22Rv1 (cell line): ENCODE measurements at regions not wholly inside any gene's neighbourhood (a gene's known extent, or its start where the extent isn't known, plus 50 kb on each side); places are given as distances from the start of the nearest gene placed in this dataset.

ENCODE experiments used
- H3K27ac ChIP-seq: fragments of 450-650 bp; 2 replicates; pipeline ENCODE4 v1.5.1; 2017
- ZFX ChIP-seq: fragments of 450-650 bp; IDR thresholded peaks from 2 replicates; pipeline ENCODE4 v1.6.1; 2017; ENCODE audit warnings: antibody characterized with exemption, borderline replicate concordance
- TF ChIP-seq, protein P1 (sequence below): fragments of 450-650 bp; IDR thresholded peaks from 2 replicates; pipeline ENCODE4 v1.5.1; 2017; ENCODE audit warnings: mild to moderate bottlenecking

DNA sequence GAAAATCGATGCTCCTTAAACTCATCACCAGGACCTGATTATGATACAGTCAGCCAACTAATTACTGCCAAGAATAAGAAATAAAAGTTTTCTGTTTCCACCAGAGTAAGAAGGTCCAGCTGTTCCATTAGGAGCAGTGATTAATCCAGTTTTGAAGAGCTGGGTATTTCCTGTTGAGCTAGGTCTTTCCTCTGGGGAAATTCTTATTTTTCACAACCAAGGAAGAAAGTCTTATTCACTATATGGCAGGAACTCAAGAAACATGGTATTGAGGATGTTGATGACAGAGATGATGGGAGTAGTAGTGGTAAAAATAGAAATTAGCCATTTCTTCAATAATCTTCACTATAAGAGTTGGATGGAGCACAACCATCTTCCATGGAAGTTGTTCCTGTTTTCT lies 374.6 kb upstream of the RUNX1 start:
- no peak overlapping the region for H3K27ac ChIP-seq
- TF ChIP-seq, protein P1, sequence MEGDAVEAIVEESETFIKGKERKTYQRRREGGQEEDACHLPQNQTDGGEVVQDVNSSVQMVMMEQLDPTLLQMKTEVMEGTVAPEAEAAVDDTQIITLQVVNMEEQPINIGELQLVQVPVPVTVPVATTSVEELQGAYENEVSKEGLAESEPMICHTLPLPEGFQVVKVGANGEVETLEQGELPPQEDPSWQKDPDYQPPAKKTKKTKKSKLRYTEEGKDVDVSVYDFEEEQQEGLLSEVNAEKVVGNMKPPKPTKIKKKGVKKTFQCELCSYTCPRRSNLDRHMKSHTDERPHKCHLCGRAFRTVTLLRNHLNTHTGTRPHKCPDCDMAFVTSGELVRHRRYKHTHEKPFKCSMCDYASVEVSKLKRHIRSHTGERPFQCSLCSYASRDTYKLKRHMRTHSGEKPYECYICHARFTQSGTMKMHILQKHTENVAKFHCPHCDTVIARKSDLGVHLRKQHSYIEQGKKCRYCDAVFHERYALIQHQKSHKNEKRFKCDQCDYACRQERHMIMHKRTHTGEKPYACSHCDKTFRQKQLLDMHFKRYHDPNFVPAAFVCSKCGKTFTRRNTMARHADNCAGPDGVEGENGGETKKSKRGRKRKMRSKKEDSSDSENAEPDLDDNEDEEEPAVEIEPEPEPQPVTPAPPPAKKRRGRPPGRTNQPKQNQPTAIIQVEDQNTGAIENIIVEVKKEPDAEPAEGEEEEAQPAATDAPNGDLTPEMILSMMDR, result no peak
- TF ChIP-seq ZFX, result no peak

DNA sequence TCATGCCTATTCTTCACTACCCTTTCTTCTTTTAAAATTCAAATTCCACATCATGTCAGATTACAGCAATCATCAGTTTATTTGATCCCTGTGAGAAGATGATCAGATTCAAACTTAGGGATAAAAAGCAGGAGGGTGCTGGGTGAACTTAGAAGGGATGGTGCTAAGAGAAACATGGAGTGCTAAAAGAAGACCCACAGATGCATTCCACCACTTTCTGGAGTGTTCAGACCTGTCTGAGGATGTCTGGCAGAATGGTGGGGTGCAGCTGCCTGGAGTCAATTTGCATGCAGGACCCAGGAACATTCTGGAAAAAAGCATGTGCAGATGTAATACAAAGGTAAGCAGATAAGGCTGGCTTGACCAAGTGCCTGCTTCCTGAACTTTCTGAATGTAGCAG lies 372.9 kb upstream of the RUNX1 start:
- TF ChIP-seq, protein P1, result no peak
- H3K27ac ChIP-seq, result no peak overlapping the region

DNA sequence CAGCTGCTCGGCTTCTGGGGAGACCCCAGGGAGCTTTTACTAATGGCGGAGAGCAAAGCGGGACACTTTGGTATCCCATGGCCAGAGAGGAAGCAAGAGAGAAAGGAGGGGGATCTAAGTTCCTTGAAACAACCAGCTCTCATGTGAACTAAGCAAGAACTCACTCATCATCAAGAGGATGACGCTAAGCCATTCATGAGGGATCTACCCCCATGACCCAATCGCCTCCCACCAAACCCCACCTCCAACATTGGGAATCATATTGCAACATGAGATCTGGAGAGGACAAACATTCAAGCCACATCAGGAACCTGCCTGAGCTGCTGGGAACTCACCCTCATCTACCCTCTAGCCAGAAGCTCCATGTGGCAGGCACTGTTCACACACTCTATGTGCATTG lies 372.1 kb upstream of the RUNX1 start:
- no peak overlapping the region for H3K27ac ChIP-seq
- TF ChIP-seq, protein P1, result no peak
- TF ChIP-seq ZFX, result no peak

DNA sequence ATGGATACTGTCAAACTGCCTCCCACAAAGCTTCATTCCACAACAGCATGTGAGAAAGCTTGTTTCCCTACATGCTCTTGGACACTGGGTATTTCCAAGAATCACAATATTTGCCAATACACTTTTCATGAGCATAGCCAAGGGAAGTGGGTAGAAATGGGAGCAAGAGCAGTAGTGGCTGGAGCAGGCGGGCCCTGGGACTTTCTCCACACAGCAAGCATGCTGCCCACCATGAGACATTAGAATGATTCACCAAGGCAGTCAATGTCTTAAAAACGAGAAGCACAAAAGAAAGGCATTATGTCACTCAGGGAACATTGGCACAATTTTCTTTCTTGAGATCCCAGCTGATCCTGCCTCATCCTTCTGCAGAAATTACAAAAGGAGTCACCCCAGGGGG lies 371.6 kb upstream of the RUNX1 start:
- H3K27ac ChIP-seq, result no peak overlapping the region
- TF ChIP-seq, protein P1, result no peak

DNA sequence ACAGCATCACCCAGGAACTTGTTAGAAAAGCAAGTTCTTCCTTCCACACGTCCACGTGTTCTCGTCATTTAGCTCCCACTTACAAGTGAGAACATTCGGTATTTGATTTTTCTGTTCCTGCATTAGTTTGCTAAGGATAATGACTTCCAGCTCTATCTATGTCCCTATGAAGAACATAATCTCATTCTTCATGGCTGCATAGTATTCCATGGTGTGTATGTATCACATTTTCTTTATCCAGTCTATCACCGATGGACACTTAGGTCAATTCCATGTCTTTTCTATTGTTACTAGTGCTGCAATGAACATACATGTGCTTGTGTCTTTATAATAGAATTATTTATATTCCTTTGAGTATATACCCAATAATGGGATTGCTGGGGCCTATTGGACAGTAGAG lies 368.7 kb upstream of the RUNX1 start:
- H3K27ac ChIP-seq, result no peak overlapping the region
- TF ChIP-seq ZFX, result no peak
- TF ChIP-seq, protein P1, result no peak

DNA sequence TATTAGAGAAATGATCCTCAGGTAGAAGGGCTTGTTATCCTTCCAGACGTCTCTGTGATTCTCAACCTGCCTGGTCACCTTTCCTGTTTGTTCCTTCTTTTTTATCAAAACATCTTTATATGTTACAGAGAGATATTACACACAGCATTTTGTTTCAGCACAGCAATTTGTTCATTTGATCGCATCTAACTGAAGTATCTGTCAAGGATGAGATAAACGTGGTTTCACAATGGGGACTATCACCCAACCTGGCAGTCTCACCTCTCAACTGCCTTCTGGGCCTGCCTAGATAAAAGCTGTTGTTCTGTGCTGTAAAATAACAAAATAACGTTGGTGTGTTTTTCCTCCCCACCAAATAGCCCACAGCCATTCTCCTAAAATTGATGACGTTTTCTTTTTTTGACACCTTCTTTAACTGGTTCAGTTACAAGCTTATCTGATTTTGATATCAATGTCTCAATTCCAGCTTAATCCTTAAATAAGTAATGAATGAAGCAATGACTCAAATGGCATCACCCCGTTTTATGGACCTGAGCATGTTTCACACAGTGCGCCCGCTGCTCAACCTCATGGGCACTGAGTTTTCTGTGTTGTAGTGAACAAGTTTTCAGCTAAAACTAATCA lies 367.9 kb upstream of the RUNX1 start:
- no peak overlapping the region for H3K27ac ChIP-seq
- TF ChIP-seq, protein P1, result no peak
- TF ChIP-seq ZFX, result no peak

DNA sequence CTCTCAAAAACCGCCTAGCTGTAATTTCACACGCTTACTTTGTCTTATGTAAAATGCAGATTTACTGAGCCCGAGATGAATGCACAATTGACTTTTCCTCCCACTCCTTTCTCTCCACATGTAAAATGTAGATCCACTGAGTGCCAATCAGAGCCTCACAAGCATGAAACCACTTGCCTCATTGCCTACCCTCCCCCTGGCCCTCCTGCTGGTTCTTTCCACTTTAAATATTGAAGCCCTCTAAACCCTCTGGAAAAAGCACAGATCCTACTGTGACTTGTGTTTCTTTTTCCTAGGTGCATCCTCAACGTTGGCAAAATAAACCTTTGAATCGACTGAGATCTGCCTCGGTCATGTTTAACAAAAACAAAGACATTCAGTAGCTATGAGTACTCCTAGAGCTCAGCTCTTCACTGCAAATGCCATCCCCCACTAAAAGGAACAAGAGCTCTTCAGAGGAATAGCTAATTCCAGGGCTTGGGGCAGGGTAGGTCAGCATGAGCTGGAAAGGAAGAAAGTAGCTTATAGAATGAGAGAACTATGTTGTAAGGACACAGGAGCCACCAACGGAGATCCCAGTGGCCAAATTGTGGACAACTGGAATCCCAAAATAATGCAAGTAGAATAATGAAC lies 365.5 kb upstream of the RUNX1 start:
- TF ChIP-seq, protein P1, result no peak
- TF ChIP-seq ZFX, result no peak

More for the DNA sequence above, 365.5 kb upstream of the RUNX1 start:
- no peak overlapping the region for H3K27ac ChIP-seq
